HG02642 (cell line): ENCODE measurements at regions not wholly inside any gene's neighbourhood (a gene's known extent, or its start where the extent isn't known, plus 50 kb on each side); places are given as distances from the start of the nearest gene placed in this dataset.
"Not testable (repeated sequence)": the region's sequence is repeated elsewhere in the genome, so short reads cannot be mapped to it uniquely, and the experiment has no call there.

ENCODE experiments used
- ATAC-seq: cut with Tn5 transposase; IDR thresholded peaks from one replicate; pipeline ENCODE4 v1.9.1; 2021; ENCODE audit warnings: mild to moderate bottlenecking; ENCODE audit not compliant: unreplicated experiment, poor library complexity

DNA sequence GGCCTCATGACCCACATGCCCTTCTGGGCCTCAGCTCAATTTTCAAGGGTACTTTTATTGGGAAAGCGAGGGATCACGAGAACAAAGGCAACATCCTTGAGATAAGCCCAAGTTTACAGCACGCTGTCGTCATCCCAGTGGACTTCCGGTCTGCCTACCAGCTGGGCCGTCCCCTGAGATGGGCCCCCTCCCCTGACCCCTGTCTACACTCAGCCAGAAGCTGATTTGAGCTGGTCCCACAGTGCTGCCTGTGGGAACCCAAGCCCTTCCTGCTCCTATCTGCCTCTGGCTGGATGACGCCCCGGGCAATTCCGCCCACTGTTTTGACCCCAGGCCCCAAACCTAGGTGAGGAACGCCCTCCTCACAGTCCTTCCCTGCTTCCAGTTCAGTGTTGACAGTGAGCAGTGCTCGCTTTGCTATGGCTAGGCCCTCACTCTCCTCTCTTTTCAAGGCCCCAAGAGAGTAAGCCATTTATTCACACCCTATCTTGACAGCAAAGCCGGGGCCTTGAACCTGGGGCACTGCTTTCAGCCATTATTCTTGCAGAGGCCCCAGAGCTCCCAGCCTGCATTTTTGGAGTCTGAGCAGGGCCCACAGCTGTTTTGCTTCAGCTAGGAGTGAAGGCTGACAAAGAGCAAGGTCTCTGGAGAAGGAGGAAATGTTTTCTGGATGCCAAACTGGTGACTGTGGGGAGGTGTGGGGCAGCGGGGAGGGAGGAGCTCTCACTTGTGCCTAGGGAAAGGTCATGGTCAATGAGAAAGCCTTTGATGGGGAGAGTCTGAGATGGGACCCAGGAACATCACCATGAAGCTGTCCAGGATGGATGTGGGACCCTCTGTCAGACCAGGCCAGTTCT, 164.6 kb upstream of the BCOR start:
- ATAC-seq, result no peak

DNA sequence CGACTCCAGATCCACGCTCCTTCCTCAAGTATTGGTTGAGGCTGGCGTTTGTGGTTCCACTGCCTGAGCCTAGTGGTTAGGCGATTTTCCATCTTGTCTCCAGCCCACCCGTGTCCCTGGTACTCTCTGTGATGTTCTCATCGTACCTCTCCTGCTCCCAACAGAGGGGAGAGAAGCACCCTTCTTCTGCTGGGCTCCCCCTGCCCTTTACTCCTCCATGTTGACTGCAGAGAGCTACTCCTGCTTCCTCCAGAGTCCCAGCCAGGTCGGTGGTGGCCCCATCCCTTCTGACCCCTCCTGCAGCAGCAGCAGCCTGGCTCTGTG, 164.0 kb upstream of the BCOR start:
- no peak for ATAC-seq

DNA sequence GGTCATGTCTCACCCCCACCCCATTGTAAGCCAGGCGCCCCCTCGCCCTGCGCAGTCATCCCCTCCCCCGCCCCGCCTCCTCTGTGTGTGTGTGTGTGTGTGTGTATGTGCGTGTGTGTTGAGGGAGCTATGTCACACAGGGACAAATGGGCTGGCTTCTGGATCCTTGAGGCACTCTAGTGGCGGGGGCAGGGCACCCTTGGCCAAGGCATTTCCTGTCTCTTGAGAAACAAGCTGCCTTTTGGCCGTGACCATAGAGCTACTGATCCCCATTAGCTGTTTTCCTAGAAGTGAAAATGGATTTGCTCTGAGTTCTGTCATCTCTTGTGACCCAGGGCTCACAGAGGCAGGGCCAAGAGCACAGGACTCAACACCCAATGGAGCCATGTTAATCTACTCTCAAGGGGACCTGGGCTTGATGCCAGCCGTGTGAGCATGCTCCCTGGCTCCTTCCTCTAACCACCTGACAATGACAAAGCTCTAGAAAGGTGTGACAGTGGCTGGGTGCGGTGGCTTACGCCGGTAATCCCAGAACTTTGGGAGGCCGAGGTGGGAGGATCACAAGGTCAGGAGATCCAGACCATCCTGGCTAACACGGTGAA, 162.5 kb upstream of the BCOR start:
- no peak for ATAC-seq

DNA sequence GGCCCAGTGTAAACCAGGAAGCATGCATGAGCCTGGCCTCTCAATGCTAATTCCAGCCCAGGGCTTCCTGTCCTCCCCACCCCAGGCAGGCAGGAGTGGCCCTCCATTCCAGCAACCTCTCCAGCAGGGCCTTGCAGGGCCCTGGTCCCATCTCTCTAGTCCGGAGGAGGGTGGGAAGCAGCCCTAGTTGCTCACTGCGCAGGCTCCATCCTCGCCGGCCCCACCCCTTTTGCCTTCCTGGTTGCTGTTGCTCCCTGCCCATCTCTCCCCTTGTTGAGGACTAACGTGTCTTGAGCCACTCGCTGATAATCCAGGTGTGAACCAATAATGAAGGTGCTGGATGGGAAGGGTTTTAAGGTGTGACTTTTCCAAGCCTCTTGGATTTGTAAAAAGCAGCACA, 161.2 kb upstream of the BCOR start:
- no peak for ATAC-seq

DNA sequence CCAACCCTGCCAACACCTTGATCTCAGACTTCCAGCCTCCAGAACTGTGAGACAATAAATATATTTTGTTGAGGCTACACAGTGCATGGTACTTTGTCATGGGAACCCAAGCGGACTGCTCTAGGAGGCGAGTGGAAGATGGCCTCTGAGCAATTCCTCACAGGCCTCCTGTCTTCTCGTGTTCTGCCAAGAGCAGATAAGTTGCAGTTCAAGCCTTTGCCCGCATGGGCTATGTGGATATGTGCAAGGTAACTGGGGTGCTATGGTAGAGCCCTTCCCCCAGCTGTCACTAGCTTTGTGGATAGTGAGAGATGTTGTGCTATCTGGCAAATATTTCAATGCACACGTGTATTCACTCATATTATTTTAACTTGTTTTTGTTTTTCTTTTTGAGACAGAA, 156.0 kb upstream of the BCOR start:
- no peak for ATAC-seq

DNA sequence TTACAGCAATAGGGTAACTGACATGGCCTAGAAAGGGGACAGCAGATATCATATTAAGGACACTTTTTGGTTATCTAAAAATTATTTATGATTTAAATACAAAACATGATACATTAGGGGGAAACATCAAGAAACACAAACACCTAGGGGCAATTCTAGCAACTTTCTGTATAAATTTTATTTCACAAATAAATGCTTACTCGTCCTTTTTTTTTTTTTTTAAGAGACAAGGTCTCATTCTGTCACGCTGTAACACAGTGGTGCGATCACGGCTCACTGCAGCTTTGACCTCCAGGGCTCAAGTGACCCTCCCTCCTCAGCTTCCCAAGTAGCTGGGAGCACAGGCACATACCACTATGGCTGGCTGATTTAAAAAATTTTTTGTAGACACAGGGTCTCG, 151.8 kb upstream of the BCOR start:
- ATAC-seq, result no peak

DNA sequence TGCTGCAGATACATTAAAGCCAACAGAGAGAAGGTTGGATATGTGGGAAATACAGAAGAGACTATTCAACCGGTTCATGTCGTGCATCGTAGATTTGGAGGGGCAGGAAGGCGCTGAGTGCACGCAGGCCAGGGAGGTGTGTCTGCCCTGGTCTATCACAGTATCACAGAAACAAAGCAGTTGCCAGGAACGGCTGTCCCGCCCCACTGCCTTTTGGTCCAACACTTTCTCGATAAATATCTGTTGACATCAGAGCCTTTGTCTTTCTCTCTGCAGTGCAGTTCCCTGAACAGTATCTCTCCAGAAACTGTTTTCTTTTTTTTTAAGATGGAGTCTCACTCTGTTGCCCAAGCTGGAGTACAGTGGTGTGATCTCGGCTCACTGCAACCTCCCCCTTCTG, 151.1 kb upstream of the BCOR start:
- ATAC-seq, result no peak

DNA sequence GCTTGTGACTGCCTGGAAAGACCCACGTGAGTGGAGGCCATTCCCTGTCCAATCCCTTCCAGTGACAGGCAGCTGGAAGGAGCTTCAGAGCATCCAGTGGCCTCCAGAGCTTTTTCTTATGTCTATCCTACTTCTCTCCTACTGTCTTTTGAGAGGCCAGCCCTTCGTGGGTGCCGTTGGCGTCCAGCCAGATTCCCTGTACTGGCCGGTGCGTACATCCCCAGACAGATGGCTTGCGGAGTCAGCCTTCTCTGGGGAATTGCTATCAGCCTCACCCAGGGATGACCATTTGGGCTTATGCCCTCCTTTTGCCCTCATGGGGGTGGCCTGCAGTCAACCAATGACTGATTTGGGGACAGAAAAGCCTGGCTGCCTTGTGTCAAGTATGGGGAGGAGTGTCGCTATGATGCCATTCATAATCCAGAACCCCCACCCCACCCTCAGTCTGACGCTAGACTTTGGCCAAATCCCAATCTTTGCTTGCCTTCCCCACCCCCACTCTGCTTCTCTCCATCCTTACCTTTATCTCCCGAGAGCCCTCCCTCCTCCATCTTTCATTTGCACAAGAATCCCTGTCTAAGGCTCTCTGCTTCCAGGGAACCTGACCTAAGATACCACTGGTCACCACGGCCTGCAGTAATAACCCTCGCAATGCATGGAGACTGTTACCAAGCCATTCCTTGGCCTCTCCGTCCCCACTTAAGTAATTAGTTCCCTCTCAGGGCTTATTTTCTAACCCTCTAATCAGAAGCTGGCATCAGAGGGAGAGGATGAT, 150.3 kb upstream of the BCOR start:
- no peak for ATAC-seq

DNA sequence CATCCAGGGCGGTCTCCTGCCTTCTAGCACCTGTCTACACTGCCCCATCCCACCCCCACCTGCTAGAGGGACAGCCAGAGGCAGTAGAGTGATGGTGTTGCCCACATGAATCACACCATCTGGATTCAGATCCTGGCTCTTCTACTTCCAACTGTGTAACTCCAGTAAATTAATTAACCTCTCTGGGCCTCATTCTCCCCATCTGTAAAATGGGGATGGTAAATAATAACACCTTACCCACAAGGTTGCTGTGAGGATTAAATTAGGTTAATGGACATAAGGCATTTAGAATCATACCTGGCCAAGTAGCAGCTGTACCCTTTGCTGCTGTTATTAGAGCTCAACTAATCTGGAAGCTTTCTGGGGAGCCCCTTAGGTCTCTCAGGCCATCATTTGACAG, 149.6 kb upstream of the BCOR start:
- no peak for ATAC-seq

DNA sequence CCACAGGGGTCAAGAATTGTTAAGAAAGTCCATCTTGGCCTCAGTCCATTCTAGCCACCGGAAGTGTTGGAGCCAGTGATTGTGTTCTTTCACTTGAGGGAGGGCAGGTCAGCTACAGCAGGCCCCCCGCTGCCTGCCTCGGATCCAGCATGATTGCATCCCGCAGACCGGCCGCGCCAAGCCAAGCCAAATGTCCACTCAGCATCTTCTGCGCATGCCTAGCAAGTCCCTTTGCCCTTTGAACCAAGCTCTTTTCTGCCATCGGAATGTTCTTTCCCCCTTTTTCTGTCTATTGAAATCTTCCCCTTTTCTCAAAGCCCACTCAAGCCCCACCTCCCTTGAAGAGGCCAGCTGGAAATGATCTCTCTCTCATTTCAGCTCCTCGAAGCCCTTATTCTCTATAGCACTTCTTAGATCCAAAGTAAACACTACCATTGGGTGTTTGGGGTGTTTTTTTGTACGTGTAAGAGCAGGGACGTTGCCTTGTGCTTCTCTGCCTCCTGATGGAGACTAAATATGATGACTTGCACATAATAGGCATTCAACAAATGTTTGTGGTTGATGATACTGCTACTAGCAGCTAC, 147.8 kb upstream of the BCOR start:
- ATAC-seq, result no peak

DNA sequence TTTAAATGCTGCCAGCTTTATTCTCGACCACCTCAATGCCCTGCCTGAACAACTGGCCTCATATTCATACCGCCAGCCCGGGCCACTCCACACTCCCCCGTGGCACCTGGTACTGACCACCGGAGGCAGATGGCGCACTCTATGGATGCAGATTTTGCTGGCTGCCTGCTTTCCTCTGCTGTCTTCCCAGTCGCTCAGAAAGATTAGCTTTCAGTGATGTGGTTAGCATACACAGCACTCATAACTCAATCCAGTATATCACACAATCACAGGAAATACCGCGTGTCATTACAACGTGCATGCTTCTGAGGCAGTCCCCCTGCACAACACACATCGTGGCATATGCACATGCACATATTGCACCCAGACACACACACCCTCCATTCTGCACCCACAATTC, 147.2 kb upstream of the BCOR start:
- ATAC-seq, result no peak

DNA sequence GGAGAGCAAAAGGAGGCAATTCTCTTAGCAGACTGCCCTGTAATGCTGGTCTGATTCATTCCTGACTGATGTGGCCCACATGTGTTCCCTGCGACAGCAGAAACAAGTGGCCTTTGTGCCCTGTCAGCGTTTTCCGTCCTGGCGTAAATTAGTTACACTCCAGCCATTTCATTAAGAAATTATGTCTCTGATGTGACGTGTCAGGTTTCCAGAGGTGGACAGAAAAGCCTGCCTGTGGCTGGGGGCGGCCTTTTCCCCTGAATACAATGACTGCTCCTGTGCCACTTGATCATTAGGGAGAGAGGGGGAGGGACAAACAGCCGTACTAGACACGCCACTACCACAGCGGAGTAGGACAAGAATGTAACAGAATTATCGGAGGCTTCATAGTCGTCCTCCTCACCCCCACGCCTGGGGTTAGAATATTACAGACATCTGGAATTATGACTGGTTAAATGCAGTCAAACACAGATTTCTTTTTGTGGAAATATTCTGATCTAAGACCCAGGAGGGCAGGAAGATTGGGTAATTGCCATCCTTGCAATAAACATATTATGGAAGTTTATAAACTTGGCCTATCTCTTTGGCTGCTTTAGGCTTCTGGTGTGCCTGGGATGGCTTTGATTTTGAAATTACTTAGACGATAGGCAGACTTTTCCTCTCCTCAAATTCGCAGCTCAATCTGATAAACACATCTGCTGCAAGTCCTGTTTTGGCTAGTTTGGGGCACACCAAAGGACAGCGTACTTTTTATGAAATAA, 146.2 kb upstream of the BCOR start:
- no peak for ATAC-seq

DNA sequence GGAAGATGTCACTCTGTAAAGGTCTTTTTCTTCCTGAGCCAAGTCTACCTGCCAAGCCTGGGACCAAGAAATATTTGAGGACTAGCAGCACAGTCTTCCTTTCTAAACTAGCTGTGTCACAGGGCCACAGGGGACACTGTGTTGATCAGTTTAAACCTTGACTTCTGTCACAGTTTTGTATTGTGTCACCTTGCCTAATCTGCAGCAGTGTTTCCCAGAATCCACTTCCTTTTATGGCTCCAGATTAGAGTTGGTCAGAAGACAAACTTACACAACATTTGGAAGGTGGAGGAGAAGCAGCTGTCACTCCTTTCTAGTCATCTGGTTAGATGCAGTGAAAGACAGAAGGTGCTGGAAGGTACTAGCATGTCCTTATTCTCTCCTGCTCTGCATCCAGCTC, 143.1 kb upstream of the BCOR start:
- ATAC-seq, result no peak

DNA sequence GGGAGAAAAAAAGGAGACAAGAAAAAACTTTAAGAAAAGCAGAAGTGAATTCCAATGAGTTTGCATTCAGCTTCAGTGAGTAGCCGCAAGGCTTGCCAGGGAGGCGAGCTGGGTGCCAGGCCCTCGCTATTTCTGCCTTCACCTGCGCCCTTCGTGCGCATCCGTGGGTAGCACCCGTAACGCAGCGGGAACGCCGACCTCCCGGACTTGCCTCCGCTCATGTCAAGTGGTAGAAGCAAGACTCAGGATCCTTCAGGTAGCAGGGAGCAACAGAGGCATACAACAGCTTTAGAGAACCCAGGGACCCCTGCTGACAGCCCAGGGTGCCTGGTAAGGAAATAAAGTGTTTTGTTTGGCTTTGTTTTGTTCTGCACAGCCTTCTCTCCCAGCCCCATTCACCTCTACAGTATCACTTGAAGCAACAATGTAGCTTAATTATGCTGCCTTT, 140.0 kb upstream of the BCOR start:
- ATAC-seq, result no peak

DNA sequence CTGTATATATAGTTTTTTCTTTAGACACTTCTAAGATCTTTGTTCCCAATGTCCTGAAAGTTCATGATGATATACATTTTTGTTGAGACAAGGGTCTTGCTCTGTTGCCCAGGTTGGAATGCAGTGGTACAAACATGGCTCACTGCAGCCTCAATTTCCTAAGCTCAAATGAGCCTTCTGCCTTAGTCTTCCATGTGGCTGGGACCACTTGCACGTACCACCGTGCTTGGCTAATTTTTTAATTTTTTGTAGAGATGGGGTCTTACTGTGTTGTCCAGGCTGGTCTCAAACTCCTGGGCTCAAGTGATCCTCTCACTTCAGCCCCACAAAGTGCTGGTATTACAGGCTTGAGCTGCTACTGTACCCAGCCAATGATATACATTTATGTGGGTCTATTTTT, 132.9 kb upstream of the BCOR start:
- no peak for ATAC-seq

DNA sequence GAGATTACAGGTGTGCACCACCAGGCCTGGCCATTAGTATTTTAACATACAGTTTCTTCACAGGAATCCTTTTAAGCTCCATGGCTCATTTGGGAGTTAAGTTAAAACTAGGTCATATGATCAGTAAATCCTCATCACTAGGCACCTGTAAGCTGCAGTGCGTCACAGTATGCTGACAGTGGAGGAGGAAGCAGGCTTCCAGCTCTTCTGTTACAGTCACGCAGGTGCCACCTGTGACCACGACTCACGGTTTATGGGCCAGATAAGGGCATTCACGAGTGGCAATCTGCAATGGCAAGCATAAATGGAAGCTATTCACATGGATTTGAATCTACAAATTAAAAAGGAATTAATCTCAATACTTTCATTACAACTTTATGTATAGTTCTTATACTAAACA, 129.4 kb upstream of the BCOR start:
- ATAC-seq, result no peak

DNA sequence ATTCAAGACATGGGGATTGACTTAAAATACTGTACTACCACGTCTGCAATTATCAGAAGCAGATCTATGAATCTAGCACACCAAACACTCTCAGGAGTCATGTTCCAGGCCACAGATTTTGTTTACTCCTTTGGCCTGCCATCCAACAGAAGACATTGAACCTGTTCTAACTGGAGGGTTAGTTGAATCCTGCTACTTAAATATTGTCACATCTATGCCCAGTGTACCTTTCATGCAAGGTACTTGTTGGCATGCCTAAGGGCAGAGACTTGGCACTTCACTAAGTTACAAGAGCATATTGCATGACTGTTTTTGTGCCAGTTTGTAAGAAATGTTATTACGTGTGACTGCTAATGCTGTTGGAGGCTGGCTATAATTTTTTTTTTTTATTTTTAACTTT, 126.9 kb upstream of the BCOR start:
- no peak for ATAC-seq

DNA sequence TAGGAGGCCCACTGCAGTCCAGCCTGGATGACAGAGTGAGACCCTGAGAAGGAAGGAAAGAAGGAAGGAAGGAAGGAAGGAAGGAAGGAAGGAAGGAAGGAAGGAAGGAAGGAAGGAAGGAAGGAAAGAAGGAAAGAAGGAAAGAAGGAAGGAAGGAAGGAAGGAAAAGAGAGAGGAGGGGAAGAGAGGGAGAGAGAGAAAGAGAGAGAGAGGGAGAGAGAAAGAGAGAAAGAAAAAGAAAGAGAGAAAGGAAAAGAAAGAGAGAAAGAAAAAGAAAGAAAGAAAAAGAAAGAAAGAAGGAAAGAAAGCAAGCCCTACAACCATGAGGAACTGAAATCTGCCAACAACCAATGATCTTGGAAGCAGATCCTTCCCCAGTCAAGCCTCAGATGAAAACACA, 124.9 kb upstream of the BCOR start:
- ATAC-seq, result not testable (repeated sequence)

DNA sequence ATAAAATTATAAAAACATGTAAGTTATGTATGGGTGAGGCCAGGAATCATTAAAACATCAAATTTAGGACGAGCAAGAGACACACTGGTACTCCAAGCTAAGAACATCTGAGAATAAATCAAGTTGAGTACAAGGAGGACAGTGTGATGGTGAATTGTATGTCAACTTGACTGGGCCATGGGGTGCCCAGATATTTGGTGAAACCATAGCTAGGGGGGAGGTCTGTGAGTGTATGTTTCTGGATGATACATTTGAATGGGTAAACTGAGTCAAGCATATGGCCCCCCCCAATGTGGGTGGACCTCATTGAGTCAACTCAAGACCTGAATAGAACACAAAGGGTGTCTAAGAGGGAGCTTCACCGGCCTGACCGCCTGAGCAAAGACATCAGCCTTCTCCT, 115.3 kb upstream of the BCOR start:
- ATAC-seq, result no peak

DNA sequence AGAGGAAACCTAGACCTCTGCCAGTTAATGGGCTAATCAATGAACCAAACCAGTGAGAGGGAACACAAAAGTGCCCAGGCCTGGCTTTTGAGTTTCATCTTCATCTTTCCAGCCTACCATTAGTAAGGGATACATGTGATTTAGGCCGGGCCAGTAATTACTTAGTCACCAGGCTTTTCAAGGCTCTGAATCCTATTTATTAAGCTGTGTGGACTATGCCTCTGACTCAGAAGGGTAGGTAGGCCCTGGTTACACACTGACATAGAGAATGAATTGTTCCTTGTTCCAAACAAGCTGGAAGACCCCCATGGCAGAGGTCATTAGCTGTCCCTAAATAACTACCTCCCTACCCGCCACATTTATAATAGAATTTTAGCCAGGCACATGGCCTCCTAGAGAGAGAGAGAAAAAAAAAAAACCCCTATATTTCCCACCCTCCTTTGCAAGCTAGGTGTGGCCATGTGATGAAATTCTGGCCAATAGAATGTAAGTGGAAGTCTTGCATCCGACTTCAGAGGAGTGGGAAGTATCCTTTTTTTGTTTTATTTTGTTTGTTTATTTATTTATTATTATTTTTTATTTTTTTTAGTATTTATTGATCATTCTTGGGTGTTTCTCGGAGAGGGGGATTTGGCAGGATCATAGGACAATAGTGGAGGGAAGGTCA, 112.3 kb upstream of the BCOR start:
- ATAC-seq, result no peak
